Activated naive CD4-positive, alpha-beta T cell treated with Interleukin-2 at 50 U/mL for 16 hours (primary cell): ENCODE measurements at regions not wholly inside any gene's neighbourhood (a gene's known extent, or its start where the extent isn't known, plus 50 kb on each side); places are given as distances from the start of the nearest gene placed in this dataset.
"Not testable (repeated sequence)": the region's sequence is repeated elsewhere in the genome, so short reads cannot be mapped to it uniquely, and the experiment has no call there.

ENCODE experiments used
- DNase-seq: peaks from one replicate; pipeline ENCODE4 v3.0.0-alpha.2; 2020

DNA sequence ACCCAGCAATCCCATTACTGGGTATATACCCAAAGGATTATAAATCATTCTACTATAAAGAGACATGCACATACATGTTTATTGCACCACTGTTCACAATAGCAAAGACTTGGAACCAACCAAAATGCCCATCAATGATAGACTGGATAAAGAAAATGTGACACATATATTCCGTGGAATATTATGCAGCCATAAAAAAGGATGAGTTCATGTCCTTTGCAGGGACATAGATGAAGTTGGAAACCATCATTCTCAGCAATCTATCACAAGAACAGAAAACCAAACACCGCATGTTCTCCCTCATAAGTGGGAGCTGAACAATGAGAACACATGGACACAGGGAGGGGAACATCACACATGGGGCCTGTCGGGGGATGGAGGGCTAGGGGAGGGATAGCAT lies 113.2 kb upstream of the PRSS1 start:
- DNase-seq, result not testable (repeated sequence)

- DNase-seq, result peak; percentile 52
Measured at GRCh38 chr7:142632271-142633134, 116.8 kb upstream of the PRSS1 start.

DNA sequence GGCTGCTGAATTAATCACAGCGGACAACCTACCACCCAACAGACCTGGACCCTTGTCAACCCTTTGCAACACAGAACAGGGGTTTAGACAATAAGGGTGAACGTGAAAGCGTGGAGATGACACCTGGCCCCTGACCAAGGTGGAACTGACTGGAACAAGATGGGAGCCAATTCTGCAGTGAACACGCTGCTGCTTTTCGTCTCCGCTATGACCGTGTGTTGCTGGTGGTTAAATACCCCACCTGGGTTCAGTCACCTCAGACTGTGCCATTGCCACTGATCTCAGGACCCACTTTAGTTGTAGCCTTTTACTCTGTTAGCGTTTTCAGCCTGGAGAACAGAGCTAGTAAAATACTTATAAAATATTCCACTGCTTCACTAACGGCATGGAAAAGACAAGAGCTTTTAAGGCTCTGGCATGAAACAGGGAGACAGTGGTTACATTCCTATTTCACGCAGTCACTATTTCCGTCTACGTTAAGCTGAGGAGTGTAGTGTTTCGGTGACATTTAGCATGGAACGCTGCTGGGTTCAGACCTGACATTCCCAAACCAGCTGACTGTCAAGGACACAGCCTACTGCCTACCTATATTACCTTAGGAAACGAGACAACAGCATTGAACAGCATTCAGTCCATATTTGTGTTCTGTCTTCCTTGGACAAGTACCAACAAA lies 119.5 kb upstream of the PRSS1 start:
- DNase-seq, result no peak

DNA sequence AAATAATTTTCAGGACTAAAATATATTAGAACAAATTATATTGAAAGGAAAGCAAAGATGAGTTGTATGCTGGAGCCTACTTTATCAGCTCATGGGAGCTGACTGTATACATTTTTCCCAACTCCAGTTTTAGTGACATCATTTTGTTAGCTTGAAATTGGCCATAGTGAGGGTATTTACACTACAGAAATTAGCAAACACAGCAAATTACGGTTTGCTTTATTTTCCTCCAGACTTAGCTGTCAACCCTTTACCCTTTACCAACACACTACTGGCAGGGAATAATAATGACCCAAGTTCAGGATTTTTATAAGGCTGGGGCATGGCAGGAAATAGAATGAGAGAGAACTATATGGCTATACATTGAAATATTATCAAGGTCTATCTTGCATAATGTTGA lies 120.3 kb upstream of the PRSS1 start:
- no peak for DNase-seq

- not testable (repeated sequence) for DNase-seq
Measured at GRCh38 chr7:142627223-142627622, 122.0 kb upstream of the PRSS1 start.

GRCh38 chr7:142626420-142627035 lies 122.7 kb upstream of the PRSS1 start:
- peak; percentile 72 for DNase-seq

DNA sequence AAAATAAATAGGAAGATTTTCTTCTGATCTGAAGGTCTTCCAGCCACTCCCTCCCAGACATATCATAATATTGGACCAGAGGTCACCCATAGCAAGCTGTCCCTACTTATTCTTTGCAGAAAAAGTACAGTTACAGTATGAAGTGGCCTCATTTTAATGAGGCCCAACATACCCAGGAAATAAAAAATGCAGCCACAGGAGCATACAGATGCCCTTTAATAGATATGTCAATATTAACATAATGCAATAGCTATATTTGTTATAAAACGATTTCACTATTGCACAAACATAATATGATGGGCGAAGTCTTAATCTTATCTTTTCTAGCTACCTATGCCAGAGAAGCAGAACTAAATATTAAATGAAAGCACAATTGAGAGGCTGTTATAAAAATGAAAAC lies 124.1 kb upstream of the PRSS1 start:
- not testable (repeated sequence) for DNase-seq

GRCh38 chr7:142620402-142620801 lies 128.9 kb upstream of the PRSS1 start:
- DNase-seq, result no peak

DNA sequence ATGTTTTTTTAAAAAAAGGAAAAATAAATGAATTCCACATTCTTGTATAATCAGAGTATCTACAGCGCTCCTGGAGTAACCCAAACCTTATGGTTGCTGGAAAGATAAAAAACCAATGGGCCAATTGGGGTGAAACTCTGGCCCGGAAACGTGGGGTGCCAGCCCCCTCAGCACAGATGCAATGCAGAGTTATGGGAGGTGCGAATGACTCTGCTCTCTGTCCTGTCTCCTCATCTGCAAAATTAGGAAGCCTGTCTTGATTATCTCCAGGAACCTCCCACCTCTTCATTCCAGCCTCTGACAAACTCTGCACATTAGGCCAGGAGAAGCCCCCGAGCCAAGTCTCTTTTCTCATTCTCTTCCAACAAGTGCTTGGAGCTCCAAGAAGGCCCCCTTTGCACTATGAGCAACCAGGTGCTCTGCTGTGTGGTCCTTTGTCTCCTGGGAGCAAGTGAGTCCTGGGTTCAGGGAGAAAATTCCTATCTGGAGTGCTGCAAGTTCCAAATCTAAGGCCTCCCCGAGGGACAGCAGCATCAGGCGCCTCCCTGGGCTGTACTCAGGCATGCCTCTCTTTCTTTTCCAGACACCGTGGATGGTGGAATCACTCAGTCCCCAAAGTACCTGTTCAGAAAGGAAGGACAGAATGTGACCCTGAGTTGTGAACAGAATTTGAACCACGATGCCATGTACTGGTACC lies 130.5 kb upstream of the PRSS1 start:
- no peak for DNase-seq

- no peak for DNase-seq
Measured at GRCh38 chr7:142616842-142617241, 132.4 kb upstream of the PRSS1 start.

DNA sequence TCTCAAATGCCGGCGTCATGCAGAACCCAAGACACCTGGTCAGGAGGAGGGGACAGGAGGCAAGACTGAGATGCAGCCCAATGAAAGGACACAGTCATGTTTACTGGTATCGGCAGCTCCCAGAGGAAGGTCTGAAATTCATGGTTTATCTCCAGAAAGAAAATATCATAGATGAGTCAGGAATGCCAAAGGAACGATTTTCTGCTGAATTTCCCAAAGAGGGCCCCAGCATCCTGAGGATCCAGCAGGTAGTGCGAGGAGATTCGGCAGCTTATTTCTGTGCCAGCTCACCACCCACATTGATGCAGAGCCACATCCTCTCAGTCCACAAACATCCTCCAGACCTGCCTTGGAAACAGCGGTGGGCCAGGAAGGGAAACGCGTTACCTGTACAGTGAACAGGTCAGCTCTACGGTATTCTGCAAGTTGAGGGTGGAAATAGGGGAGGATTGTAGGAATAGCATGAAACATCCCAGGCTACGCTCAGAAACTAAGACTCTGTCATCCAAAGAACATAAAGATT lies 133.1 kb upstream of the PRSS1 start:
- DNase-seq, result no peak

GRCh38 chr7:142615508-142615907 lies 133.8 kb upstream of the PRSS1 start:
- DNase-seq, result no peak

- no peak for DNase-seq
Measured at GRCh38 chr7:142614116-142614515, 135.2 kb upstream of the PRSS1 start.

DNA sequence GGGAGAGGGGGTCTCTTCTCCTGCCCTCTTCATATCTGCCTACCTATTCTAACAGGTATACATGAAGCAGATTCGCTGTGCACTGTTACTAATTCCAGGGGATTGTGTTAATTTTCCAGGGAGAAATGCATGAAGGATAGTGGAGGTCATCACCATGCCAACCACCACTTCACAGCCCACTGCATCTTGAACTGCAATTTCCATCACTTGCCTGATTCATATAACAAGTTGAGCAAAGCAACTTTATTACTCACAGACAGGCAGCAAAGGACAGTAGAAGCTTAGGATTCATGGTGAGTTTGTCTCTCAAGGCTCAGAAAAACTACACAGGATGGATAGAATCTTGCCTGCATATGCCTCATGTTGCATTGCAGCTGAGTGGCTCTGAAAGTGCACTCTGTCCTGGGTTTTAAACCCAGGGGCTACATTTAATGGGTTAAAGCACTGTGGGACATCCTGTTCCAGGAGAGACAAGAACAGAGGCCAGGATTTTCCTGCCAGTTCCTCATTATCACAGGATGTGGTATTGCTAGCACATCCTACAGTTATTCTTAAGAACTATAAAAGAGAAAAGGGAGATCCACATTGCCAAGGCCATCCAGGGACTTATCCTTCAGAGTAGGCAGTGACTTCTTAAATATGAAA lies 136.9 kb upstream of the PRSS1 start:
- no peak for DNase-seq

DNA sequence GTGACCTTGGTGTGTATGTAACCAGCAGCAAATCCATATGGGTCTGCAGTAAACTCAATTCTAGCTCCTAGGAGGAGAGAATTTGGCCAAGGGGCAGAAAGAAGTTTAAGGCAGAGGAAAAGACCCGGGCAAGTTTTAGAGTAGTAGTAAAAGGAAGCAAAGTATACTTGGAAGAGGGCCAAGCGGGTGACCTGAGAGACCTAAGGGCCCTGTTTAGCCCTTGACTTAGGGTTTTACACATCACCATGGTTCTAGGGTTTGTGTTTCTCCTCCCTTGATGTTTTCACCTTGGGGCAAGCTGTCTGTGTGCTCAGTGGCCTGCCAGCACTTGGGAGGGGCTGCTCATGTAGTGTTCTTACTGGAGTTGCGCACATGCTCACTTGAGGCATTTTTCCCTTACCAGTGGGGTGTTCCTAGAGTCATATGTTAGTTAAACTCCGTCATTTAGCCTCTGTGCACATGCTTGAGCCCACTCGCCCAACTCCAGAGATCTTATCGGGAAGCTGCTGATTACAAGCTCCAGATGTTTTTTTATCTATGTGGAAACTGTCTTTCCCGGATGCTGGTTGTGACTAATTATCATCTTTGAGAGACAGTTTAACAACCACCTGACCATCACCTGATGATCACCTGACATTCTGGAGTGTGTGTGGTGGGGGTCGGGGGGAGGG lies 137.6 kb upstream of the PRSS1 start:
- DNase-seq, result no peak

GRCh38 chr7:142608630-142609428 lies 140.4 kb upstream of the PRSS1 start:
- DNase-seq, result no peak

DNA sequence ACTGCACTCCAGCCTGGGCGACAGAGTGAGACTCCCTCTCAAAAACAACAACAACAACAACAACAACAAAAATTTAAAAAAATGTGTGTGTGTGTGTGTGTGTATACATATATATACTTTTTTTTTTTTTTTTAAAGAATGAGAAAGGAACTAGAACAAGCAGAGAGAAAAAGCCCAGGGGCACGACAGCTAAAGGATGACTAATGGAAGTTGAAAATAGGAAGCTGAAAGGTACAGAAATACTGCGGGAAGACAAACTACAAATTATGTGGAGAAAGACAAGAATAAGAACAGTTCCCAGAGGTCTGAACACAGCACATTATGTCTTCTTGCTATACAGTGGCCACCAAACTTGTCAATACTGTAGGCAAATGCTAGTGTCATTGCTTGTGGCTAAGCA lies 141.9 kb upstream of the PRSS1 start:
- no peak for DNase-seq

- no peak for DNase-seq
Measured at GRCh38 chr7:142606081-142606480, 143.2 kb upstream of the PRSS1 start.

GRCh38 chr7:142604671-142605070 lies 144.6 kb upstream of the PRSS1 start:
- no peak for DNase-seq

DNA sequence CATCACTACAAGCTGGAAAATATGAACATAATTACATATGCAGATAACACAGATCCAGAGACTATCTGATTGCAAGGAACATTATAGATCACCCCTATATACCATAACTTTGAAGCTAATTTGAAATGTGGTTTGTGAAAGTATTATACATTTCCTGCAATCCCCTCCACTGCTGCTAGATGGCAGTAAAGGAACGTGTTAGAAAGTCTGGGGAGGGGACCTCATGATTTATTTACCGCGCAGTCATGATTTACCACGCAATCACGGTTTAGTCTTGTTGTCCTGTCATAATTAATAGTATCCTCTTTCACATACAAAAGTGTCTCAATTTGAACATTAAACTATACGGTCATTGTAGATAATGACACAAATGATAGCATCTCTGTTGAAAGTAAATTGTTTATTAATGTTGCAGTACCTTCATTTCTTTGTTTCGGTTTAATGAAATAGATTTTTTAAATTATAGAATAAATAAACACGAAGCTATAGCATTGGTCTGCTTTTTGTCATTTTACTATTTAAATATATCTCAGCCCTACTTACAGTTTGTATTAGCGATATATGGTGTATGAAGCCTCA lies 145.3 kb upstream of the PRSS1 start:
- DNase-seq, result peak; percentile 44

- DNase-seq, result no peak
Measured at GRCh38 chr7:142602756-142603155, 146.5 kb upstream of the PRSS1 start.
